Astrocyte of the spinal cord (primary cell): ENCODE measurements at regions not wholly inside any gene's neighbourhood (a gene's known extent, or its start where the extent isn't known, plus 50 kb on each side); places are given as distances from the start of the nearest gene placed in this dataset.

Experiments used
- DNase-seq: peaks from one replicate; pipeline ENCODE4 v3.0.0; 2011; ENCODE audit warnings: low read depth, low spot score
- H3K4me3 ChIP-seq: 2 replicates; pipeline ENCODE4 v1.5.1; 2011; ENCODE audit warnings: low read depth, mild to moderate bottlenecking, low read length, moderate library complexity
- in situ Hi-C: cut with HindIII; loops from 2 replicates; pipeline ENCODE4 v1.10.0; 2017; ENCODE audit warnings: low sequenced_read_pairs
- TF ChIP-seq, protein P1 (sequence below): IDR thresholded peaks from 2 replicates; pipeline ENCODE4 v1.5.1; 2012; ENCODE audit warnings: low read depth, mild to moderate bottlenecking, low read length, inconsistent platforms

DNA sequence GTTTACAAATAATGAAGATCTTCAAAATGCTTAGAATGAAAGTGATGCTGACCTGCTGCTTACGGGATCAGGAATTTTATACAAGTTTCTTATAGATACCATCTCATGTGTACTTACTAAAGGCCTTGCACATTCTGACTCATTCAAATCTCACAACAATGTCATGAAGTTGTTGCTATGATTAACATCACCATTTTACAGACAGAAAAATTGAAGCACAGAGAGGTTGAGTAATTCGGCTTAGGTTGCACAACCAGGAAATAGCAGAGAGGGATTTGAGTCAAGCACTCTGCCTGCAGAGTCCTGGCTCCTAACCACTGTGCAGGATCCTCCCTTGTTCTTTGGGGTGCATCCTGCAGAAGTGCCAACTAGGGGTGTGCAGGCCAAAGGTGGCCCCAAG is 471.9 kb downstream of the MIAT start:
- TF ChIP-seq, protein P1, sequence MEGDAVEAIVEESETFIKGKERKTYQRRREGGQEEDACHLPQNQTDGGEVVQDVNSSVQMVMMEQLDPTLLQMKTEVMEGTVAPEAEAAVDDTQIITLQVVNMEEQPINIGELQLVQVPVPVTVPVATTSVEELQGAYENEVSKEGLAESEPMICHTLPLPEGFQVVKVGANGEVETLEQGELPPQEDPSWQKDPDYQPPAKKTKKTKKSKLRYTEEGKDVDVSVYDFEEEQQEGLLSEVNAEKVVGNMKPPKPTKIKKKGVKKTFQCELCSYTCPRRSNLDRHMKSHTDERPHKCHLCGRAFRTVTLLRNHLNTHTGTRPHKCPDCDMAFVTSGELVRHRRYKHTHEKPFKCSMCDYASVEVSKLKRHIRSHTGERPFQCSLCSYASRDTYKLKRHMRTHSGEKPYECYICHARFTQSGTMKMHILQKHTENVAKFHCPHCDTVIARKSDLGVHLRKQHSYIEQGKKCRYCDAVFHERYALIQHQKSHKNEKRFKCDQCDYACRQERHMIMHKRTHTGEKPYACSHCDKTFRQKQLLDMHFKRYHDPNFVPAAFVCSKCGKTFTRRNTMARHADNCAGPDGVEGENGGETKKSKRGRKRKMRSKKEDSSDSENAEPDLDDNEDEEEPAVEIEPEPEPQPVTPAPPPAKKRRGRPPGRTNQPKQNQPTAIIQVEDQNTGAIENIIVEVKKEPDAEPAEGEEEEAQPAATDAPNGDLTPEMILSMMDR = no peak
- no peak overlapping the region for H3K4me3 ChIP-seq
- in situ Hi-C loops = no loop called here
- DNase-seq = no peak

DNA sequence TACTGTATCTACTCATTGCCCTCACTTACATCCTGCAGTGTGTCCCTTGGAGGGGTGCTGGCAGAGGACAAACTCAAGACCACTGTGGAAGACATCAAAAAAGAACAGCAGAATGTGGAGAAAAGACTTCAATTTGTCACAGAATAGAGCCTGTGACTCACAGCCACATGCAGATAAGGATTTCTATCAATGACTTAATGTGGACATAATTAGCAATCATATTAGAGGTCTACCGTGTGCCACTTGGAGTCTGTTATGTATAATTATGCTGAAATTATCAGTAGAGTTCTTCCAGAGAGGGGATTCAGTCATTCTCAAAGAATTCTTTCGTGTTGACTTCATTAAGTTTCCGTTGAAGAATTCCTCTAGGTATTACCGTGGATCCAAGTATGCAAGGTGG is 473.5 kb downstream of the MIAT start:
- H3K4me3 ChIP-seq = no peak overlapping the region
- in situ Hi-C loops = no loop called here
- no peak for DNase-seq
- TF ChIP-seq, protein P1 = no peak

DNA sequence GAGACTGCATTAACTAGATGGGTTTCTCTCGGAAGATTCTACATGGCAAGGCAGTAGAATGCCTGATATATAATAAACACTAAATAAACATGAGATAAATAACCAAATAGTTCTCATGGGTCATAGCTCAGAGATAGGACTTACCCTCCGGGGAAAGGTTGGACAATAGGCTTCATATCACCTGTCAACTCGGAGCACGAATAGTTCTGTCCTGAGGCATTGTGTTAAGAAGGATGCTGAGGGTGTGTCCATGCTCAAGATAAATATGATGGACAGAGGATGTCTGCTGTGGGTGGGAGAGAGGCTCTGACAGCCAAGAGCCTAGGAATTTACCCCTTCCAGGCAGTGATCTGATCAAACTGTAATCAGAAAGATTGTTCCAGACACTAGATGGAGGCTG is 474.0 kb downstream of the MIAT start:
- TF ChIP-seq, protein P1 = no peak
- DNase-seq = no peak
- H3K4me3 ChIP-seq = no peak overlapping the region
- in situ Hi-C loops = no loop called here

DNA sequence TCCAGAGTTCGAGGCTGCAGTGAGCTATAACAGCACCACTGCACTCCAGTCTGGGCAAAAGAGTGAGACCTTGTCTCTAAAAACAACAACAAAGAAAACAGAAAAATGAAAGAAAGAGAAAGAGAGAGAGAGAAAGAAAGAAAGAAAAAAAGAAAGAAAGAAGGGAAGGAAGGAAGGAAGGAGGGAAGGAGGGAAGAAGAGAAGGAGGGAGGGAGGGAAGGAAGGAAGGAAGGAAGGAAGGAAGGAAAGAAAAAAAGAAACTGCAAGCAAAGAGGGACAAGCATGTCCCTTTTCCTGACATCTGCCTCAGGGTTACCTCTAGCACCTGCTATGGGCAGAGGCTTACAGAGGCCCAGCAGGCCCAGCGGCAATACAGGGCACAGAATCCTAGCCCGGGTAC is 475.0 kb downstream of the MIAT start:
- DNase-seq = no peak
- TF ChIP-seq, protein P1 = no peak
- in situ Hi-C loops = no loop called here
- no peak overlapping the region for H3K4me3 ChIP-seq

DNA sequence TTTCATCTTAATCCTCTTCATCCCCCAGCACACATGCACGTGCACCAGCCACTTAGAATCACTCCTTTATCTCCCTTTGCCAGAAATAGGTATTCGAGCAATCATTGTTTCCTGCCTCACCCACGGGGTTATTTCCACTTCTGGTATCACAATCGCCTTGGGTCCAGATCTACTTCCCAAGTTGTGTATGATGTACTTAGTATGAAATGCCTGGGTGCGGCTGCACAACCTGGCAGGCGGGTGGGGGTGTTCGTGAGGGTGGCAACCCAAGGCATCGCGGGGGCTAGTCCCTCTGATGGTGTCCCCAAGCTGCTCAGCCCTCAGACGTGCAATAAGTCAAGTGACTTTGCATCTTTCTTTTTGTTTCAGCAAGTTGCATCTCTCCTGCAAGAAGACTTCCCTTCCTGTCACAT is 475.6 kb downstream of the MIAT start:
- DNase-seq = no peak
- TF ChIP-seq, protein P1 = no peak
- no peak overlapping the region for H3K4me3 ChIP-seq
- in situ Hi-C loops = no loop called here

DNA sequence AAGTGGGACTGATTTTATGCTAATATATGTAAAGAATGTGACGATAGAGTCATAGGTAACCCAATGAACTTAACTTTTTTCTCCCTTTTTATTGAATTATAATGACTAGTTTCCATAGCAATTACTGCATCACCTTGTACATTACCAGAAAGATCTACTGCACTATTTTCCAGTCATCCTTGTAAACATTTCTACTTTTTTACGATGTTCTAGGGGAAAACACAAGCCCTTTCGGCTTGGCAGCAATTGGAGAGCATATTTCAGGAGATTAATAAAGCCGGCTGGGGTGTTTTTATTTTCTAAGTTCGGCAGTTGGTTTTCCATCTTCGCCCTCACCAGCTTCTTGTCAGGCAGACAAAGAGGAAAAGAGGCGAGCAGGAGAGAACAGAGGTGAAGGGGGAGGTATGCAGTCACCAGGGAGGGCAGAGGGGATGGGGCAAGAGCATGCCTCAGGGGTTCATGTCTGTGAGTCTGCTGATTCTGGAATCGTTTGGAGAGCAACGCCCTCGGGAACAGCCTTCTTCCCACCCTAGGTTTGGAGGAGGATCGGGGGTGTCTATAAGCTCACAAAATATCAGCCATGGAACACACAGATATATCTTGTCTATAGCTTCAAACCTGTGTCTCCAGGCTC is 476.4 kb downstream of the MIAT start:
- in situ Hi-C loops = no loop called here
- TF ChIP-seq, protein P1 = no peak
- no peak overlapping the region for H3K4me3 ChIP-seq
- no peak for DNase-seq
